Thyroid gland (tissue), 4 donors: ENCODE measurements at regions not wholly inside any gene's neighbourhood (a gene's known extent, or its start where the extent isn't known, plus 50 kb on each side); places are given as distances from the start of the nearest gene placed in this dataset.

ENCODE experiments used
- POLR2A ChIP-seq, 2 donors: fragments of 450-650 bp; IDR thresholded peaks; one replicate each; pipeline ENCODE4 v1.6.1; 2017; ENCODE audit warnings: antibody characterized with exemption in 2 of 2, mild to moderate bottlenecking in 2 of 2, moderate library complexity in 1 of 2
- TF ChIP-seq, protein P1 (sequence below), 6 experiments: fragments of 200-600 bp in 3 of 6; fragments of 450-650 bp in 3 of 6; sonication (generic) in 3 of 6; IDR thresholded peaks; one replicate each; pipeline ENCODE4 v1.5.1; 2016 to 2019; ENCODE audit warnings: antibody characterized with exemption in 6 of 6, mild to moderate bottlenecking in 2 of 6, inconsistent platforms in 1 of 6, moderate library complexity in 1 of 6

DNA sequence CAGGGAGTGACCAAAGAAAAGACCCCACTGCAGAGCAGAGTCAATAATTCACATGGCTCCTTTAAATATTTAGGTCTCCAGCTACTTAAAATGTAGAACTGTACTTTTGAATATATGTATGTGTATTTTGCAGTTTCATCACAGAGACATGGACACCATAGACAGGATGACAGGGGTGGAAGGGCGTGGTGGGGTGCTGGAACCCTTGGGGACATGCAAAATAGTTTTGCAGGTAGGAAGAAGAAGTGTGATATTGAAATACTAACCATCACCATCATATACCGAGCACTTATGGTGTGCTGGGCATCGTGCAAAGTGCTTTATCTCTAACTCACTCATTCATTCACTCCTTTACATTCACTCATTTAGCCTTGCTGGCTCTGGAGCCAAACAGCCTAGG is 72.5 kb upstream of the IGSF21 start:
- TF ChIP-seq, protein P1, sequence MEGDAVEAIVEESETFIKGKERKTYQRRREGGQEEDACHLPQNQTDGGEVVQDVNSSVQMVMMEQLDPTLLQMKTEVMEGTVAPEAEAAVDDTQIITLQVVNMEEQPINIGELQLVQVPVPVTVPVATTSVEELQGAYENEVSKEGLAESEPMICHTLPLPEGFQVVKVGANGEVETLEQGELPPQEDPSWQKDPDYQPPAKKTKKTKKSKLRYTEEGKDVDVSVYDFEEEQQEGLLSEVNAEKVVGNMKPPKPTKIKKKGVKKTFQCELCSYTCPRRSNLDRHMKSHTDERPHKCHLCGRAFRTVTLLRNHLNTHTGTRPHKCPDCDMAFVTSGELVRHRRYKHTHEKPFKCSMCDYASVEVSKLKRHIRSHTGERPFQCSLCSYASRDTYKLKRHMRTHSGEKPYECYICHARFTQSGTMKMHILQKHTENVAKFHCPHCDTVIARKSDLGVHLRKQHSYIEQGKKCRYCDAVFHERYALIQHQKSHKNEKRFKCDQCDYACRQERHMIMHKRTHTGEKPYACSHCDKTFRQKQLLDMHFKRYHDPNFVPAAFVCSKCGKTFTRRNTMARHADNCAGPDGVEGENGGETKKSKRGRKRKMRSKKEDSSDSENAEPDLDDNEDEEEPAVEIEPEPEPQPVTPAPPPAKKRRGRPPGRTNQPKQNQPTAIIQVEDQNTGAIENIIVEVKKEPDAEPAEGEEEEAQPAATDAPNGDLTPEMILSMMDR (IDR thresholded peaks at IDR 0.05) = no peak
- TF ChIP-seq POLR2A (IDR thresholded peaks at IDR 0.05) = no peak
